Mammary epithelial cell (primary cell): ENCODE measurements at regions not wholly inside any gene's neighbourhood (a gene's known extent, or its start where the extent isn't known, plus 50 kb on each side); places are given as distances from the start of the nearest gene placed in this dataset.

Experiments used
- EZH2 ChIP-seq: IDR thresholded peaks from 2 replicates; pipeline ENCODE4 v1.6.1; 2012; ENCODE audit warnings: low read length, inconsistent platforms, borderline replicate concordance
- TF ChIP-seq, protein P1 (sequence below), 2 donors: IDR thresholded peaks in 1 of 2; conservative IDR thresholded peaks in 1 of 2; 2 replicates each; pipeline ENCODE4 v1.5.1; 2011 to 2012; ENCODE audit warnings: inconsistent platforms in 2 of 2, low read length in 2 of 2, mild to moderate bottlenecking in 2 of 2, control low read depth in 1 of 2, low read depth in 1 of 2; ENCODE audit not compliant: insufficient read depth in 1 of 2; ENCODE audit errors: extremely low read depth in 1 of 2

- TF ChIP-seq, protein P1, sequence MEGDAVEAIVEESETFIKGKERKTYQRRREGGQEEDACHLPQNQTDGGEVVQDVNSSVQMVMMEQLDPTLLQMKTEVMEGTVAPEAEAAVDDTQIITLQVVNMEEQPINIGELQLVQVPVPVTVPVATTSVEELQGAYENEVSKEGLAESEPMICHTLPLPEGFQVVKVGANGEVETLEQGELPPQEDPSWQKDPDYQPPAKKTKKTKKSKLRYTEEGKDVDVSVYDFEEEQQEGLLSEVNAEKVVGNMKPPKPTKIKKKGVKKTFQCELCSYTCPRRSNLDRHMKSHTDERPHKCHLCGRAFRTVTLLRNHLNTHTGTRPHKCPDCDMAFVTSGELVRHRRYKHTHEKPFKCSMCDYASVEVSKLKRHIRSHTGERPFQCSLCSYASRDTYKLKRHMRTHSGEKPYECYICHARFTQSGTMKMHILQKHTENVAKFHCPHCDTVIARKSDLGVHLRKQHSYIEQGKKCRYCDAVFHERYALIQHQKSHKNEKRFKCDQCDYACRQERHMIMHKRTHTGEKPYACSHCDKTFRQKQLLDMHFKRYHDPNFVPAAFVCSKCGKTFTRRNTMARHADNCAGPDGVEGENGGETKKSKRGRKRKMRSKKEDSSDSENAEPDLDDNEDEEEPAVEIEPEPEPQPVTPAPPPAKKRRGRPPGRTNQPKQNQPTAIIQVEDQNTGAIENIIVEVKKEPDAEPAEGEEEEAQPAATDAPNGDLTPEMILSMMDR (conservative IDR thresholded peaks at IDR 0.05 in 1 of 2, IDR thresholded peaks at IDR 0.05 in 1 of 2; ENCODE audit: extremely low read depth in 1 of 2, insufficient read depth in 1 of 2, low read depth in 1 of 2, low read length in 2 of 2), result no peak
- no peak for TF ChIP-seq EZH2
Observed at GRCh38 chr2:234626566-234627130, 129.8 kb upstream of the ARL4C start.
